ENCODE measurements at regions not wholly inside any gene's neighbourhood (a gene's known extent, or its start where the extent isn't known, plus 50 kb on each side); places are given as distances from the start of the nearest gene placed in this dataset.

- no peak for DNase-seq
These were observed 64.3 kb downstream of the DMRTA2 start for GRCh38 chr1:50358962-50359361.

- no peak for DNase-seq
These were observed 66.1 kb downstream of the DMRTA2 start for GRCh38 chr1:50357186-50357585.

GRCh38 chr1:50354813-50355212 is 68.4 kb downstream of the DMRTA2 start:
- no peak for DNase-seq

- DNase-seq: no peak
These were observed 70.8 kb downstream of the DMRTA2 start for GRCh38 chr1:50352428-50352827.

GRCh38 chr1:50350868-50351267 is 72.4 kb downstream of the DMRTA2 start:
- no peak for DNase-seq

GRCh38 chr1:50350421-50350820 is 72.8 kb downstream of the DMRTA2 start:
- no peak for DNase-seq

- DNase-seq: no peak
These were observed 74.0 kb downstream of the DMRTA2 start for GRCh38 chr1:50349242-50349565.

GRCh38 chr1:50348449-50349241 is 74.6 kb downstream of the DMRTA2 start:
- peak; percentile 68 for DNase-seq

- DNase-seq: no peak
These were observed 75.3 kb downstream of the DMRTA2 start for GRCh38 chr1:50347933-50348332.

- DNase-seq: no peak
These were observed 76.6 kb downstream of the DMRTA2 start for GRCh38 chr1:50346621-50347020.

- no peak for DNase-seq
These were observed 79.9 kb downstream of the DMRTA2 start for GRCh38 chr1:50343323-50343722.

GRCh38 chr1:50342525-50342924 is 80.7 kb downstream of the DMRTA2 start:
- DNase-seq: no peak

GRCh38 chr1:50335036-50335435 is 88.2 kb downstream of the DMRTA2 start:
- DNase-seq: no peak

GRCh38 chr1:50333595-50333974 is 89.7 kb downstream of the DMRTA2 start:
- peak; percentile 16 for DNase-seq

- DNase-seq: peak; percentile 63
These were observed 90.2 kb downstream of the DMRTA2 start for GRCh38 chr1:50332941-50333594.

GRCh38 chr1:50329332-50329932 is 93.8 kb downstream of the DMRTA2 start:
- DNase-seq: peak; percentile 34

GRCh38 chr1:50328552-50328951 is 94.7 kb downstream of the DMRTA2 start:
- no peak for DNase-seq

GRCh38 chr1:50326026-50326425 is 97.2 kb downstream of the DMRTA2 start:
- no peak for DNase-seq

- DNase-seq: no peak
These were observed 100.7 kb downstream of the DMRTA2 start for GRCh38 chr1:50322579-50322978.

GRCh38 chr1:50318428-50318827 is 104.8 kb downstream of the DMRTA2 start:
- DNase-seq: no peak

- no peak for DNase-seq
These were observed 114.4 kb downstream of the DMRTA2 start for GRCh38 chr1:50308878-50309277.

- DNase-seq: peak; percentile 49
These were observed 117.4 kb downstream of the DMRTA2 start for GRCh38 chr1:50305808-50306207.

- peak; percentile 15 for DNase-seq
These were observed 122.9 kb downstream of the DMRTA2 start for GRCh38 chr1:50300297-50300696.

GRCh38 chr1:50295566-50295965 is 127.7 kb downstream of the DMRTA2 start:
- DNase-seq: no peak

Data from NCI-H146 (cell line).